H1 (cell line): ENCODE measurements at regions not wholly inside any gene's neighbourhood (a gene's known extent, or its start where the extent isn't known, plus 50 kb on each side); places are given as distances from the start of the nearest gene placed in this dataset.

Experiments used
- CTCF ChIA-PET: fragments of 300-600 bp; sonication (Branson Sonifier 250); formaldehyde crosslinking; loops from one replicate; lab custom pipeline; 2021; ENCODE audit not compliant: partially characterized antibody; lab: Charles Lee
- POLR2A ChIA-PET: fragments of 300-600 bp; sonication (Branson Sonifier 250); formaldehyde crosslinking; loops from one replicate; lab custom pipeline; 2021; ENCODE audit warnings: inconsistent platforms; ENCODE audit not compliant: partially characterized antibody; lab: Charles Lee
- DNase-seq, 2 experiments: peaks; one replicate each; pipeline versions ENCODE4 v3.0.0 to v3.0.0-alpha.2; 2010 to 2022; ENCODE audit warnings: low spot score in 2 of 2, low read depth in 1 of 2, mixed read lengths in 1 of 2
- FAIRE-seq: peaks from 2 replicates; lab custom pipeline; 2011; peaks lifted over from hg19 to GRCh38; lab: Jason Lieb, UNC
- H2AFZ ChIP-seq: 2 replicates; pipeline ENCODE4 v1.8.1; 2012; ENCODE audit warnings: low read length, inconsistent platforms
- H2AK5ac ChIP-seq: 2 replicates; pipeline ENCODE4 v1.6.1; 2013; ENCODE audit warnings: low read depth, low read length
- H2BK120ac ChIP-seq: replicated peaks from 2 replicates; pipeline ENCODE3; 2013; ENCODE audit warnings: low read depth, low read length, inconsistent platforms
- H2BK12ac ChIP-seq: 2 replicates; pipeline ENCODE4 v1.6.1; 2013; ENCODE audit warnings: low read depth, low read length
- H2BK15ac ChIP-seq: 2 replicates; pipeline ENCODE4 v1.6.1; 2013; ENCODE audit warnings: low read length
- H2BK20ac ChIP-seq: 2 replicates; pipeline ENCODE4 v1.6.1; 2013; ENCODE audit warnings: low read length
- H2BK5ac ChIP-seq: 2 replicates; pipeline ENCODE4 v1.6.1; 2013; ENCODE audit warnings: low read depth, low read length
- H3K14ac ChIP-seq: 2 replicates; pipeline ENCODE4 v1.6.1; 2013; ENCODE audit warnings: inconsistent platforms; ENCODE audit not compliant: insufficient read length
- H3K18ac ChIP-seq: 2 replicates; pipeline ENCODE4 v1.6.1; 2013; ENCODE audit warnings: low read length; ENCODE audit errors: extremely low read depth
- H3K23ac ChIP-seq: 2 replicates; pipeline ENCODE4 v1.6.1; 2013; ENCODE audit warnings: inconsistent platforms; ENCODE audit not compliant: insufficient read length
- H3K23me2 ChIP-seq: 2 replicates; pipeline ENCODE4 v1.6.1; 2013; ENCODE audit warnings: low read depth, low read length
- H3K27ac ChIP-seq: 2 replicates; pipeline ENCODE4 v1.6.1; 2011; ENCODE audit warnings: low read depth, low read length, inconsistent platforms
- H3K27me3 ChIP-seq, 4 experiments: replicated peaks in 1 of 4; 1 replicate in 1 of 4; 2 replicates in 3 of 4; pipeline versions ENCODE4 v1.6.1 to v1.8.1; 2011 to 2013; ENCODE audit warnings: low read length in 3 of 4, mild to moderate bottlenecking in 3 of 4, inconsistent platforms in 2 of 4, mixed read lengths in 2 of 4, moderate library complexity in 1 of 4; ENCODE audit not compliant: control insufficient read depth in 3 of 4, insufficient read depth in 3 of 4; ENCODE audit errors: extremely low read depth in 1 of 4
- H3K36me3 ChIP-seq, 4 experiments: 2 replicates each; pipeline versions ENCODE4 v1.6.1 to v1.8.1; 2011 to 2013; ENCODE audit warnings: mild to moderate bottlenecking in 4 of 4, low read length in 3 of 4, moderate library complexity in 2 of 4, control low read depth in 1 of 4, inconsistent platforms in 1 of 4; ENCODE audit not compliant: insufficient read depth in 4 of 4, control insufficient read depth in 2 of 4
- H3K4ac ChIP-seq: replicated peaks from 2 replicates; pipeline ENCODE3; 2013; ENCODE audit warnings: low read length, low read depth, mixed read lengths, inconsistent platforms; ENCODE audit not compliant: insufficient read length
- H3K4me1 ChIP-seq, 4 experiments: replicated peaks in 1 of 4; 1 replicate in 1 of 4; 2 replicates in 3 of 4; pipeline versions ENCODE4 v1.6.1 to v1.8.1; 2011 to 2013; ENCODE audit warnings: low read length in 3 of 4, inconsistent platforms in 2 of 4, mixed read lengths in 1 of 4; ENCODE audit not compliant: insufficient read depth in 4 of 4, control insufficient read depth in 3 of 4
- H3K4me2 ChIP-seq, 2 experiments: 2 replicates each; pipeline versions ENCODE4 v1.6.1 to v1.8.1; 2011 to 2013; ENCODE audit warnings: low read depth in 2 of 2, low read length in 2 of 2, control low read depth in 1 of 2, inconsistent platforms in 1 of 2, mild to moderate bottlenecking in 1 of 2; ENCODE audit not compliant: insufficient read depth in 1 of 2
- H3K4me3 ChIP-seq, 4 experiments: fragments of 200-600, 300-600 bp in 1 of 4; sonication (generic), shearing (Covaris generic), sonication (Bioruptor Twin) in 1 of 4; 2 replicates each; pipeline versions ENCODE4 v1.5.1 to v1.8.1; 2011 to 2016; ENCODE audit warnings: low read length in 4 of 4, low read depth in 3 of 4, control low read depth in 2 of 4, inconsistent platforms in 2 of 4, mild to moderate bottlenecking in 2 of 4, mixed read lengths in 1 of 4, moderate library complexity in 1 of 4; ENCODE audit not compliant: insufficient read depth in 2 of 4; ENCODE audit errors: extremely low read depth in 1 of 4
- H3K56ac ChIP-seq: replicated peaks from 2 replicates; pipeline ENCODE3; 2013; ENCODE audit warnings: low read depth, mild to moderate bottlenecking, mixed read lengths, low read length, inconsistent platforms; ENCODE audit not compliant: insufficient read length
- H3K79me1 ChIP-seq: 2 replicates; pipeline ENCODE4 v1.6.1; 2013; ENCODE audit warnings: low read depth, low read length, control low read depth
- H3K79me2 ChIP-seq, 2 experiments: 2 replicates each; pipeline versions ENCODE4 v1.6.1 to v1.8.1; 2012 to 2013; ENCODE audit warnings: low read length in 2 of 2, mild to moderate bottlenecking in 2 of 2, inconsistent platforms in 1 of 2; ENCODE audit not compliant: insufficient read depth in 2 of 2, control insufficient read depth in 1 of 2
- H3K9ac ChIP-seq, 4 experiments: replicated peaks in 1 of 4; 1 replicate in 1 of 4; 2 replicates in 3 of 4; pipeline versions ENCODE4 v1.6.1 to v1.8.1; 2011 to 2013; ENCODE audit warnings: low read depth in 3 of 4, low read length in 3 of 4, control low read depth in 2 of 4, mild to moderate bottlenecking in 2 of 4, moderate library complexity in 2 of 4, inconsistent platforms in 1 of 4; ENCODE audit errors: extremely low read depth in 1 of 4
- H3K9me3 ChIP-seq, 2 experiments: 2 replicates each; pipeline versions ENCODE4 v1.6.1 to v1.8.1; 2012 to 2013; ENCODE audit warnings: mild to moderate bottlenecking in 2 of 2, moderate library complexity in 2 of 2, control low read depth in 1 of 2, inconsistent platforms in 1 of 2, low read depth in 1 of 2, low read length in 1 of 2, mixed read lengths in 1 of 2; ENCODE audit not compliant: insufficient read depth in 2 of 2
- H4K20me1 ChIP-seq, 2 experiments: replicated peaks in 1 of 2; 2 replicates each; pipeline versions ENCODE3 to v1.8.1; 2011 to 2013; ENCODE audit warnings: inconsistent platforms in 2 of 2, low read length in 2 of 2, mild to moderate bottlenecking in 1 of 2; ENCODE audit not compliant: insufficient read depth in 2 of 2, control insufficient read depth in 1 of 2
- H4K5ac ChIP-seq: 2 replicates; pipeline ENCODE4 v1.6.1; 2013; ENCODE audit warnings: low read length, low read depth, mixed read lengths, inconsistent platforms; ENCODE audit not compliant: insufficient read length
- H4K8ac ChIP-seq: 2 replicates; pipeline ENCODE4 v1.8.0; 2013; ENCODE audit warnings: mild to moderate bottlenecking, moderate library complexity, low read length, inconsistent platforms; ENCODE audit not compliant: insufficient read depth; ENCODE audit errors: extremely low read depth
- H4K91ac ChIP-seq: replicated peaks from 2 replicates; pipeline ENCODE3; 2013; ENCODE audit warnings: low read length, mixed read lengths, inconsistent platforms; ENCODE audit not compliant: insufficient read length
- BACH1 ChIP-seq: IDR thresholded peaks from 2 replicates; pipeline ENCODE4 v1.6.1; 2012; ENCODE audit warnings: low read length, improper control_type of control experiment
- BCL11A ChIP-seq, 2 experiments: IDR thresholded peaks; one replicate each; pipeline ENCODE4 v1.6.1; 2011; ENCODE audit warnings: low read depth in 2 of 2, low read length in 2 of 2, mild to moderate bottlenecking in 2 of 2
- BRCA1 ChIP-seq: IDR thresholded peaks from 2 replicates; pipeline ENCODE4 v1.6.1; 2012; ENCODE audit warnings: low read depth, low read length, improper control_type of control experiment
- CBX8 ChIP-seq: fragments of 300-800, 300-1000 bp; sonication (generic); IDR thresholded peaks from 2 replicates; pipeline ENCODE4 v1.7.1; 2016; ENCODE audit warnings: low read depth, low read length, borderline replicate concordance
- CHD1 ChIP-seq: IDR thresholded peaks from 2 replicates; pipeline ENCODE4 v1.6.1; 2012; ENCODE audit warnings: low read depth, low read length, improper control_type of control experiment
- HDAC6 ChIP-seq: IDR thresholded peaks from one replicate; pipeline ENCODE4 v1.7.1; 2012; ENCODE audit warnings: low read depth, mild to moderate bottlenecking, inconsistent platforms, low read length, moderate library complexity
- JUND ChIP-seq: IDR thresholded peaks from 2 replicates; pipeline ENCODE4 v1.6.1; 2011; ENCODE audit warnings: mild to moderate bottlenecking, improper control_type of control experiment, low read length
- KDM5A ChIP-seq: fragments of 200-600 bp; IDR thresholded peaks from 2 replicates; pipeline ENCODE4 v1.7.1; 2012; ENCODE audit warnings: mild to moderate bottlenecking, low read length, inconsistent platforms, mixed read lengths
- NANOG ChIP-seq: IDR thresholded peaks from 2 replicates; pipeline ENCODE4 v1.6.1; 2011; ENCODE audit warnings: low read length, low read depth, mild to moderate bottlenecking, inconsistent platforms; ENCODE audit not compliant: insufficient read depth, poor library complexity, severe bottlenecking
- POLR2A ChIP-seq, 2 experiments: IDR thresholded peaks; 1 replicate in 1 of 2; 2 replicates in 1 of 2; pipeline ENCODE4 v1.6.1; 2011; ENCODE audit warnings: low read depth in 2 of 2, low read length in 2 of 2, mild to moderate bottlenecking in 2 of 2; ENCODE audit errors: control extremely low read depth in 1 of 2
- POU5F1 ChIP-seq: IDR thresholded peaks from 2 replicates; pipeline ENCODE4 v1.6.1; 2011; ENCODE audit warnings: low read depth, mild to moderate bottlenecking, low read length, moderate library complexity
- SP2 ChIP-seq: IDR thresholded peaks from 2 replicates; pipeline ENCODE4 v1.6.1; 2012; ENCODE audit warnings: mild to moderate bottlenecking, low read length, inconsistent platforms
- WGBS, 2 experiments: shearing (Covaris generic) in 1 of 2; methylation state at CpG; one replicate each; pipeline versions ENCODE4 v1.1.6 to v1.1.7; 2013 to 2015; ENCODE audit warnings: low lambda C conversion rate in 2 of 2, mixed read lengths in 2 of 2, inconsistent platforms in 1 of 2, low coverage in 1 of 2, missing lambda C conversion rate in 1 of 2; ENCODE audit not compliant: insufficient replicate concordance in 2 of 2, insufficient coverage in 1 of 2, insufficient read length in 1 of 2; ENCODE audit errors: extremely low coverage in 1 of 2, missing lambda C conversion rate in 1 of 2; 5-methylcytosine and 5-hydroxymethylcytosine counted together
- TF ChIP-seq, protein P1 (sequence below), 3 experiments: IDR thresholded peaks; 1 replicate in 2 of 3; 2 replicates in 1 of 3; pipeline versions ENCODE4 v1.5.1 to v1.6.1; 2011; ENCODE audit warnings: low read length in 3 of 3, mild to moderate bottlenecking in 3 of 3, inconsistent platforms in 2 of 3, low read depth in 1 of 3, moderate library complexity in 1 of 3; ENCODE audit not compliant: insufficient read depth in 1 of 3; ENCODE audit errors: control extremely low read depth in 1 of 3

DNA sequence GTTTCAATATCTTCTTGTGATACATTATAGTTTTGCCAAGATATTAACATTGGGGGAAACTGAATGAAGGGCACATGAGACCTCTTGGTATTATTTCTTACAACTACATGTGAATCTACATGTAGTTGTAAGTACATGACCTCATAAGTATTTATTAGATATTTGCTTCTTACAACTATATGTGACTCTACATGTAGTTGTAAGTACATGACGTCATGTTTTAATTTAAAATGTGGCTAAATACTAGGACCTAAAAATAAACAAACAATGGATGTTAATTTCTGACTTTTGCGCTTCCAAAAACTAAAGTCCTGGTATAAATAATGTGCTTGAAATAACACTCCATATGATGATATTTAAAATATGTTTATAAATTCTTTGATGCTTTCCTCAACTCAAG, 190.2 kb downstream of the CBLL2 start:
- no peak overlapping the region for H3K56ac ChIP-seq
- H2BK120ac ChIP-seq, result no peak overlapping the region
- no peaks in the 10 kb centered on the region for H3K9me3 ChIP-seq
- no peak overlapping the region for H2AK5ac ChIP-seq
- H2AFZ ChIP-seq, result no peak overlapping the region
- no peak overlapping the region for H4K91ac ChIP-seq
- POLR2A ChIA-PET, result no interaction called here
- 89% methylated on average over 2 of the region's 2 CpGs; no CpG with 5 or more reads in 1 of the 2 experiments for WGBS, 2 experiments
- no peak overlapping the region for H2BK5ac ChIP-seq
- no peaks in the 10 kb centered on the region for H3K79me2 ChIP-seq
- CTCF ChIA-PET, result no interaction called here
- no peak overlapping the region for H3K14ac ChIP-seq
- H3K18ac ChIP-seq, result no peak overlapping the region
- no peak overlapping the region for H2BK12ac ChIP-seq
- H4K8ac ChIP-seq, result no peak overlapping the region
- H4K20me1 ChIP-seq, result no peaks in the 10 kb centered on the region
- no peaks in the 10 kb centered on the region for H3K4me1 ChIP-seq
- H3K4ac ChIP-seq, result no peak overlapping the region
- no peaks in the 10 kb centered on the region for H3K23me2 ChIP-seq
- H3K79me1 ChIP-seq, result no peaks in the 10 kb centered on the region
- H2BK20ac ChIP-seq, result no peak overlapping the region
- H3K4me3 ChIP-seq, result no peak overlapping the region
- no peak overlapping the region for H3K23ac ChIP-seq
- H4K5ac ChIP-seq, result no peak overlapping the region
- TF ChIP-seq JUND (no peak), KDM5A (no peak), SP2 (no peak), NANOG (no peak), CBX8 (no peak), HDAC6 (no peak), BRCA1 (no peak), BACH1 (no peak), POLR2A (IDR thresholded peaks at IDR 0.05; ENCODE audit: control extremely low read depth in 1 of 2, low read depth in 2 of 2, low read length in 2 of 2) (no peak), CHD1 (no peak), BCL11A (IDR thresholded peaks at IDR 0.05; ENCODE audit: low read depth in 2 of 2, low read length in 2 of 2) (no peak), POU5F1 (no peak)
- TF ChIP-seq, protein P1, sequence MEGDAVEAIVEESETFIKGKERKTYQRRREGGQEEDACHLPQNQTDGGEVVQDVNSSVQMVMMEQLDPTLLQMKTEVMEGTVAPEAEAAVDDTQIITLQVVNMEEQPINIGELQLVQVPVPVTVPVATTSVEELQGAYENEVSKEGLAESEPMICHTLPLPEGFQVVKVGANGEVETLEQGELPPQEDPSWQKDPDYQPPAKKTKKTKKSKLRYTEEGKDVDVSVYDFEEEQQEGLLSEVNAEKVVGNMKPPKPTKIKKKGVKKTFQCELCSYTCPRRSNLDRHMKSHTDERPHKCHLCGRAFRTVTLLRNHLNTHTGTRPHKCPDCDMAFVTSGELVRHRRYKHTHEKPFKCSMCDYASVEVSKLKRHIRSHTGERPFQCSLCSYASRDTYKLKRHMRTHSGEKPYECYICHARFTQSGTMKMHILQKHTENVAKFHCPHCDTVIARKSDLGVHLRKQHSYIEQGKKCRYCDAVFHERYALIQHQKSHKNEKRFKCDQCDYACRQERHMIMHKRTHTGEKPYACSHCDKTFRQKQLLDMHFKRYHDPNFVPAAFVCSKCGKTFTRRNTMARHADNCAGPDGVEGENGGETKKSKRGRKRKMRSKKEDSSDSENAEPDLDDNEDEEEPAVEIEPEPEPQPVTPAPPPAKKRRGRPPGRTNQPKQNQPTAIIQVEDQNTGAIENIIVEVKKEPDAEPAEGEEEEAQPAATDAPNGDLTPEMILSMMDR (IDR thresholded peaks at IDR 0.05; ENCODE audit: control extremely low read depth in 1 of 3, insufficient read depth in 1 of 3, low read depth in 1 of 3, low read length in 3 of 3), result no peak
- no peak overlapping the region for H3K4me2 ChIP-seq
- no peak overlapping the region for H3K27ac ChIP-seq
- H2BK15ac ChIP-seq, result no peak overlapping the region
- H3K36me3 ChIP-seq, result no peaks in the 10 kb centered on the region
- H3K27me3 ChIP-seq, result no peaks in the 10 kb centered on the region
- no peak overlapping the region for H3K9ac ChIP-seq
- DNase-seq, result no peak
- FAIRE-seq, result no peak
